Pons (tissue), 1 donor: ENCODE measurements at regions not wholly inside any gene's neighbourhood (a gene's known extent, or its start where the extent isn't known, plus 50 kb on each side); places are given as distances from the start of the nearest gene placed in this dataset.

Experiments used
- DNase-seq: peaks from one replicate; pipeline ENCODE4 v3.0.0-alpha.2; 2016; ENCODE audit warnings: low spot score

GRCh38 chr22:47250995-47251765, 488.7 kb downstream of the TBC1D22A start:
- DNase-seq, result no peak

GRCh38 chr22:47249370-47249928, 487.0 kb downstream of the TBC1D22A start:
- no peak for DNase-seq

- no peak for DNase-seq
Observed at GRCh38 chr22:47248925-47249324, 486.5 kb downstream of the TBC1D22A start.

- DNase-seq, result no peak
Observed at GRCh38 chr22:47247579-47248240, 485.3 kb downstream of the TBC1D22A start.

- no peak for DNase-seq
Observed at GRCh38 chr22:47245786-47246185, 483.3 kb downstream of the TBC1D22A start.

GRCh38 chr22:47245286-47245685, 482.8 kb downstream of the TBC1D22A start:
- no peak for DNase-seq

GRCh38 chr22:47240116-47240515, 477.7 kb downstream of the TBC1D22A start:
- no peak for DNase-seq

GRCh38 chr22:47239474-47239860, 477.0 kb downstream of the TBC1D22A start:
- no peak for DNase-seq

GRCh38 chr22:47238690-47239473, 476.4 kb downstream of the TBC1D22A start:
- DNase-seq, result no peak

- no peak for DNase-seq
Observed at GRCh38 chr22:47237890-47238480, 475.5 kb downstream of the TBC1D22A start.

GRCh38 chr22:47236718-47237117, 474.3 kb downstream of the TBC1D22A start:
- DNase-seq, result no peak

- no peak for DNase-seq
Observed at GRCh38 chr22:47236161-47236560, 473.7 kb downstream of the TBC1D22A start.

GRCh38 chr22:47233316-47234243, 471.1 kb downstream of the TBC1D22A start:
- no peak for DNase-seq

GRCh38 chr22:47232753-47233152, 470.3 kb downstream of the TBC1D22A start:
- DNase-seq, result no peak

- no peak for DNase-seq
Observed at GRCh38 chr22:47232197-47232596, 469.7 kb downstream of the TBC1D22A start.

- no peak for DNase-seq
Observed at GRCh38 chr22:47231759-47232158, 469.3 kb downstream of the TBC1D22A start.

- no peak for DNase-seq
Observed at GRCh38 chr22:47230741-47231140, 468.3 kb downstream of the TBC1D22A start.

- DNase-seq, result no peak
Observed at GRCh38 chr22:47230251-47230650, 467.8 kb downstream of the TBC1D22A start.

- no peak for DNase-seq
Observed at GRCh38 chr22:47228767-47229166, 466.3 kb downstream of the TBC1D22A start.

- DNase-seq, result no peak
Observed at GRCh38 chr22:47225931-47226633, 463.6 kb downstream of the TBC1D22A start.
